ENCODE measurements at regions not wholly inside any gene's neighbourhood (a gene's known extent, or its start where the extent isn't known, plus 50 kb on each side); places are given as distances from the start of the nearest gene placed in this dataset.

GRCh38 chr5:155746367-155747038, 580.5 kb upstream of the SGCD start:
- H3K27me3 ChIP-seq (ENCODE audit: control insufficient read depth in 2 of 2, insufficient read depth in 2 of 2, low read length in 2 of 2) = no peaks in the 10 kb centered on the region
- no peak for FAIRE-seq
- no peaks in the 10 kb centered on the region for H3K36me3 ChIP-seq (ENCODE audit: control insufficient read depth in 2 of 2, extremely low read depth in 1 of 2, insufficient read depth in 2 of 2, low read length in 2 of 2)
- no peak overlapping the region for H3K4me2 ChIP-seq (ENCODE audit: insufficient read depth, low read length)
- no peak overlapping the region for H3K9ac ChIP-seq (replicated peaks; ENCODE audit: extremely low read depth, insufficient read depth, low read length)
- no peaks in the 10 kb centered on the region for H3K9me1 ChIP-seq (replicated peaks; ENCODE audit: control insufficient read depth, extremely low read depth, insufficient read depth, low read length)
- no peaks in the 10 kb centered on the region for H3K79me2 ChIP-seq (ENCODE audit: control insufficient read depth, insufficient read depth, low read length)
- CTCF ChIA-PET = no interaction called here
- dilution Hi-C loops (cut with MboI; ENCODE audit: extremely low pct_ligation_motif_present, low sequenced_read_pairs) (no loop called here), intact Hi-C loops (cut with micrococcal nuclease) (no loop called here)
- BruUV-seq (replicated peaks) = no TSS peak
- POLR2A ChIA-PET = no interaction called here
- TF ChIP-seq JUN (IDR thresholded peaks at IDR 0.05; ENCODE audit: borderline replicate concordance, insufficient read depth, insufficient read length, low read depth) (no peak), POLR2AphosphoS5 (IDR thresholded peaks at IDR 0.05; ENCODE audit: insufficient read depth, low read depth, low read length) (no peak), EZH2 (IDR thresholded peaks at IDR 0.05; ENCODE audit: borderline replicate concordance, low read depth, low read length, severe bottlenecking) (no peak), MYC (IDR thresholded peaks at IDR 0.05; ENCODE audit: low read depth, low read length) (no peak), FOS (IDR thresholded peaks at IDR 0.05; ENCODE audit: borderline replicate concordance, insufficient read depth, low read length) (no peak), MAX (IDR thresholded peaks at IDR 0.05; ENCODE audit: insufficient read depth, insufficient read length) (no peak), GATA2 (IDR thresholded peaks at IDR 0.05; ENCODE audit: insufficient read depth, insufficient read length, low read depth, low read length) (no peak)
- H3K4me3 ChIP-seq (replicated peaks in 1 of 3; ENCODE audit: insufficient read depth in 1 of 3, low read depth in 1 of 3, low read length in 3 of 3) = no peak overlapping the region
- H2AFZ ChIP-seq (ENCODE audit: low read depth, low read length) = no peak overlapping the region
- no peak overlapping the region for H3K27ac ChIP-seq (ENCODE audit: insufficient read depth, low read depth, low read length)
- no peak for DNase-seq (ENCODE audit: low read depth, low spot score)
- no peaks in the 10 kb centered on the region for H4K20me1 ChIP-seq (replicated peaks; ENCODE audit: control insufficient read depth, extremely low read depth, insufficient read depth, low read length)
- peaks cover 5% of the 10 kb centered on the region for H3K9me3 ChIP-seq (replicated peaks; ENCODE audit: control insufficient read depth, insufficient read depth, low read length)
- H3K4me1 ChIP-seq (ENCODE audit: control insufficient read depth, extremely low read depth, insufficient read depth, low read length) = no peaks in the 10 kb centered on the region

GRCh38 chr5:155750101-155750500, 576.9 kb upstream of the SGCD start:
- no peaks in the 10 kb centered on the region for H3K4me1 ChIP-seq (ENCODE audit: control insufficient read depth, extremely low read depth, insufficient read depth, low read length)
- CTCF ChIA-PET = no interaction called here
- H3K4me2 ChIP-seq (ENCODE audit: insufficient read depth, low read length) = no peak overlapping the region
- H3K27me3 ChIP-seq (ENCODE audit: control insufficient read depth in 2 of 2, insufficient read depth in 2 of 2, low read length in 2 of 2) = no peaks in the 10 kb centered on the region
- FAIRE-seq (no peak), DNase-seq (ENCODE audit: low read depth, low spot score) (no peak)
- H3K79me2 ChIP-seq (ENCODE audit: control insufficient read depth, insufficient read depth, low read length) = no peaks in the 10 kb centered on the region
- peaks cover 8% of the 10 kb centered on the region for H3K9me3 ChIP-seq (replicated peaks; ENCODE audit: control insufficient read depth, insufficient read depth, low read length)
- H2AFZ ChIP-seq (ENCODE audit: low read depth, low read length) = no peak overlapping the region
- no peaks in the 10 kb centered on the region for H4K20me1 ChIP-seq (replicated peaks; ENCODE audit: control insufficient read depth, extremely low read depth, insufficient read depth, low read length)
- no peaks in the 10 kb centered on the region for H3K36me3 ChIP-seq (ENCODE audit: control insufficient read depth in 2 of 2, extremely low read depth in 1 of 2, insufficient read depth in 2 of 2, low read length in 2 of 2)
- intact Hi-C loops (cut with micrococcal nuclease) (no loop called here), dilution Hi-C loops (cut with MboI; ENCODE audit: extremely low pct_ligation_motif_present, low sequenced_read_pairs) (no loop called here)
- no TSS peak for BruUV-seq (replicated peaks)
- H3K9me1 ChIP-seq (replicated peaks; ENCODE audit: control insufficient read depth, extremely low read depth, insufficient read depth, low read length) = no peaks in the 10 kb centered on the region
- TF ChIP-seq FOS (IDR thresholded peaks at IDR 0.05; ENCODE audit: borderline replicate concordance, insufficient read depth, low read length) (no peak), POLR2AphosphoS5 (IDR thresholded peaks at IDR 0.05; ENCODE audit: insufficient read depth, low read depth, low read length) (no peak), EZH2 (IDR thresholded peaks at IDR 0.05; ENCODE audit: borderline replicate concordance, low read depth, low read length, severe bottlenecking) (no peak), CTCF (IDR thresholded peaks at IDR 0.05; ENCODE audit: extremely low read depth in 1 of 2, insufficient read depth in 1 of 2, low read depth in 1 of 2, low read length in 2 of 2) (no peak), MAX (IDR thresholded peaks at IDR 0.05; ENCODE audit: insufficient read depth, insufficient read length) (no peak), JUN (IDR thresholded peaks at IDR 0.05; ENCODE audit: borderline replicate concordance, insufficient read depth, insufficient read length, low read depth) (no peak), GATA2 (IDR thresholded peaks at IDR 0.05; ENCODE audit: insufficient read depth, insufficient read length, low read depth, low read length) (no peak), POLR2A (IDR thresholded peaks at IDR 0.05; ENCODE audit: low read depth, low read length) (no peak), MYC (IDR thresholded peaks at IDR 0.05; ENCODE audit: low read depth, low read length) (no peak)
- H3K27ac ChIP-seq (ENCODE audit: insufficient read depth, low read depth, low read length) = no peak overlapping the region
- H3K4me3 ChIP-seq (replicated peaks in 1 of 3; ENCODE audit: insufficient read depth in 1 of 3, low read depth in 1 of 3, low read length in 3 of 3) = no peak overlapping the region
- POLR2A ChIA-PET = no interaction called here
- H3K9ac ChIP-seq (replicated peaks; ENCODE audit: extremely low read depth, insufficient read depth, low read length) = no peak overlapping the region

Measured in endothelial cell of umbilical vein (primary cell).